ENCODE measurements at regions not wholly inside any gene's neighbourhood (a gene's known extent, or its start where the extent isn't known, plus 50 kb on each side); places are given as distances from the start of the nearest gene placed in this dataset.

DNA sequence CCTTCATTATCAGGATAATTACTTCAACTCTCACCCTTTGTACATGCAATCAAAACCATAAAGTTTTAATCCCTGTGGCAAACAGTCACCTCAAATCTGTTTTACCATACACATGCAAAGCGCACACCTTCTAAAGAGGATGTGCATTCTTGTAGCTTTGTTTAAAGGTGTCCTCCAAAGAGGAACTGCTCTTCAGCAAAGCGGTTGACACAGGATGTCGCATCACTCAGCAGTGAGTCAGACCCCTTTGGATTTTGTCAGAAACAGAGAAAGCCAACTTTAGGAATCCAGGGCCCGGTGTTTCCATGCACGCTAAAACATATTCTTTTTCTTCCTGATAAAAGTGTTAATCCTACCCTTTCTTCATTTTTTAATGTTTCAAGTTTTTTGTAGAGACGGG lies 268.3 kb upstream of the ARID1B start:
- no peaks in the 10 kb centered on the region for H3K9me3 ChIP-seq (replicated peaks in 1 of 3)
- DNase-seq: no peak
- TF ChIP-seq POLR2A (IDR thresholded peaks at IDR 0.05): no peak
- TF ChIP-seq, protein P1, sequence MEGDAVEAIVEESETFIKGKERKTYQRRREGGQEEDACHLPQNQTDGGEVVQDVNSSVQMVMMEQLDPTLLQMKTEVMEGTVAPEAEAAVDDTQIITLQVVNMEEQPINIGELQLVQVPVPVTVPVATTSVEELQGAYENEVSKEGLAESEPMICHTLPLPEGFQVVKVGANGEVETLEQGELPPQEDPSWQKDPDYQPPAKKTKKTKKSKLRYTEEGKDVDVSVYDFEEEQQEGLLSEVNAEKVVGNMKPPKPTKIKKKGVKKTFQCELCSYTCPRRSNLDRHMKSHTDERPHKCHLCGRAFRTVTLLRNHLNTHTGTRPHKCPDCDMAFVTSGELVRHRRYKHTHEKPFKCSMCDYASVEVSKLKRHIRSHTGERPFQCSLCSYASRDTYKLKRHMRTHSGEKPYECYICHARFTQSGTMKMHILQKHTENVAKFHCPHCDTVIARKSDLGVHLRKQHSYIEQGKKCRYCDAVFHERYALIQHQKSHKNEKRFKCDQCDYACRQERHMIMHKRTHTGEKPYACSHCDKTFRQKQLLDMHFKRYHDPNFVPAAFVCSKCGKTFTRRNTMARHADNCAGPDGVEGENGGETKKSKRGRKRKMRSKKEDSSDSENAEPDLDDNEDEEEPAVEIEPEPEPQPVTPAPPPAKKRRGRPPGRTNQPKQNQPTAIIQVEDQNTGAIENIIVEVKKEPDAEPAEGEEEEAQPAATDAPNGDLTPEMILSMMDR (IDR thresholded peaks at IDR 0.05): no peak
- WGBS, 4 donors: 77 to 92% (median 80%) methylated on average over 6 of the region's 6 CpGs
- intact Hi-C loops (cut with DNase I): no loop called here
- no peaks in the 10 kb centered on the region for H3K4me1 ChIP-seq (replicated peaks in 1 of 2)
- H3K27ac ChIP-seq: no peak overlapping the region
- peaks cover 4% of the 10 kb centered on the region for H3K27me3 ChIP-seq
- H3K4me3 ChIP-seq: no peak overlapping the region
- H3K36me3 ChIP-seq (replicated peaks in 1 of 2): no peaks in the 10 kb centered on the region

- Histone ChIP-seq H3K27me3 (peaks cover 4% of the 10 kb centered on the region), H3K36me3 (replicated peaks in 1 of 2) (no peaks in the 10 kb centered on the region), H3K27ac (no peak overlapping the region), H3K9me3 (replicated peaks in 1 of 3) (no peaks in the 10 kb centered on the region), H3K4me1 (replicated peaks in 1 of 2) (no peaks in the 10 kb centered on the region), H3K4me3 (no peak overlapping the region)
- 64 to 73% (median 68%) methylated on average over 5 of the region's 5 CpGs for WGBS, 4 donors
- no peak for DNase-seq
- TF ChIP-seq POLR2A (IDR thresholded peaks at IDR 0.05): no peak
- TF ChIP-seq, protein P1 (IDR thresholded peaks at IDR 0.05): no peak
- intact Hi-C loops (cut with DNase I): no loop called here
Measured at GRCh38 chr6:156508126-156508525, 269.1 kb upstream of the ARID1B start.

DNA sequence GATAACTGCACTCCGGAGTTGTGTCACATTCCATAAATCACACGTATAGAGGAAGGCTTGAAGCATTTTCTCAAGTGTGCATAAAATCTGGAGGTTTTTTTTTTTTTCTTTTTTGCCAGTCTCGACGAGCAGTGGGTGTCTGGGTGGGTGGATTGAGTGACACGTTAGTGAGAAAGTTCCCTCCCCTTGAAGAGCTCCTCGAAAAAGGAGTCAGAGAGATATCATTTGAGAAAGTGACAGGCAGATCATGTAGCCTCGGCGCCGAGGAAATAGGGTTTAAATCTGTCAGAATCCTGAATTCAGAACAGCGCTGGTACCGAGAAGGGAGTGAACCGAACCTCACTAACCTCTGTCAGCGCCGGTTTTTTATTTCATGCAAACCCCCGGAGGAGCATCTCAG lies 269.5 kb upstream of the ARID1B start:
- H3K36me3 ChIP-seq (replicated peaks in 1 of 2): no peaks in the 10 kb centered on the region
- TF ChIP-seq POLR2A (IDR thresholded peaks at IDR 0.05): no peak
- TF ChIP-seq, protein P1 (IDR thresholded peaks at IDR 0.05): no peak
- WGBS, 4 donors: 41 to 62% (median 53%) methylated on average over 15 of the region's 15 CpGs
- H3K4me1 ChIP-seq (replicated peaks in 1 of 2): no peaks in the 10 kb centered on the region
- intact Hi-C loops (cut with DNase I): no loop called here
- DNase-seq: no peak
- no peak overlapping the region for H3K27ac ChIP-seq
- H3K9me3 ChIP-seq (replicated peaks in 1 of 3): no peaks in the 10 kb centered on the region
- H3K4me3 ChIP-seq: no peak overlapping the region
- peaks cover 4% of the 10 kb centered on the region for H3K27me3 ChIP-seq

DNA sequence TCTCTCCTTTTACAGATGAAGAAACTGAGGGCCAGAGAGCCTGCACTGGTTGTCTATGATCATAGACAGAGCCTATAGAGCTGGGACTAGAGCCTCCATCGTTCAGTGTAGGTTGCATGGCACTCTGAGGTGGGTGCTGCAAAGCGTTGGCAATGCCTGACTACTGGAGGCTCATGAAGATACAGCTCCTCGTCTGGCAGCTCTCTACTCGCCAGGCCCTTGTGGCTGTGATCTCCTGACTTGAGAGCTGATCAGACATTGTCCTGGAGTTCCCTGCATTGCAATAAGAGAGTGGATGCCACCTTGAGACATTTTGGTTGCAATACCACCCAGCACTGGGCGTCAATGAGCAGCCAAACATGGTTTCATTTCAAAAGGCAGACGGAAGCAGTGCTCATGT lies 270.1 kb upstream of the ARID1B start:
- no peak overlapping the region for H3K27ac ChIP-seq
- 65 to 93% (median 70%) methylated on average over 4 to 6 of the region's 6 CpGs for WGBS, 4 donors
- H3K27me3 ChIP-seq: peaks cover 4% of the 10 kb centered on the region
- H3K36me3 ChIP-seq (replicated peaks in 1 of 2): no peaks in the 10 kb centered on the region
- H3K4me1 ChIP-seq (replicated peaks in 1 of 2): no peaks in the 10 kb centered on the region
- H3K4me3 ChIP-seq: no peak overlapping the region
- H3K9me3 ChIP-seq (replicated peaks in 1 of 3): no peaks in the 10 kb centered on the region
- no peak for TF ChIP-seq POLR2A (IDR thresholded peaks at IDR 0.05)
- TF ChIP-seq, protein P1 (IDR thresholded peaks at IDR 0.05): no peak
- no peak for DNase-seq
- intact Hi-C loops (cut with DNase I): no loop called here
